ENCODE measurements at regions not wholly inside any gene's neighbourhood (a gene's known extent, or its start where the extent isn't known, plus 50 kb on each side); places are given as distances from the start of the nearest gene placed in this dataset.
A peak's percentile ranks its signal among the peaks of the same experiment; 100 is the strongest.
"Not testable (repeated sequence)": the region's sequence is repeated elsewhere in the genome, so short reads cannot be mapped to it uniquely, and the experiment has no call there.

GRCh38 chr2:47708801-47709499 is 74.0 kb upstream of the MSH6 start:
- no peaks in the 10 kb centered on the region for H3K9me3 ChIP-seq (ENCODE audit: control insufficient read depth, insufficient read depth, low read length)
- no peak overlapping the region for H3K4me3 ChIP-seq (ENCODE audit: low read depth, low read length)
- no peak overlapping the region for H3K27ac ChIP-seq (ENCODE audit: low read depth, low read length)
- H3K36me3 ChIP-seq (ENCODE audit: control insufficient read depth, insufficient read depth, low read length) = no peaks in the 10 kb centered on the region
- H3K9ac ChIP-seq (ENCODE audit: low read depth, low read length) = no peak overlapping the region
- no peaks in the 10 kb centered on the region for H3K4me1 ChIP-seq (ENCODE audit: control insufficient read depth, insufficient read depth, low read length)
- no peaks in the 10 kb centered on the region for H3K27me3 ChIP-seq (ENCODE audit: control insufficient read depth, insufficient read depth, low read length)

- no peaks in the 10 kb centered on the region for H3K36me3 ChIP-seq (ENCODE audit: control insufficient read depth, insufficient read depth, low read length)
- H3K4me3 ChIP-seq (ENCODE audit: low read depth, low read length) = no peak overlapping the region
- H3K27me3 ChIP-seq (ENCODE audit: control insufficient read depth, insufficient read depth, low read length) = no peaks in the 10 kb centered on the region
Observed at GRCh38 chr2:47704287-47704686, 78.7 kb upstream of the MSH6 start.

GRCh38 chr2:47699533-47700215 is 83.3 kb upstream of the MSH6 start:
- Histone ChIP-seq H3K4me1 (ENCODE audit: control insufficient read depth, insufficient read depth, low read length) (peaks cover 41% of the 10 kb centered on the region), H3K9ac (ENCODE audit: low read depth, low read length) (no peak overlapping the region), H3K27ac (ENCODE audit: low read depth, low read length) (peak overlapping the region; percentile 74), H3K9me3 (ENCODE audit: control insufficient read depth, insufficient read depth, low read length) (peaks cover 22% of the 10 kb centered on the region), H3K4me3 (ENCODE audit: low read depth, low read length) (0 out of 2 replicates have a peak overlapping the region, but pooled peaks have one; percentile 13), H3K36me3 (ENCODE audit: control insufficient read depth, insufficient read depth, low read length) (no peaks in the 10 kb centered on the region), H3K27me3 (ENCODE audit: control insufficient read depth, insufficient read depth, low read length) (no peaks in the 10 kb centered on the region)

More at GRCh38 chr2:47704287-47704686, 78.7 kb upstream of the MSH6 start:
- peaks cover under 1% of the 10 kb centered on the region for H3K4me1 ChIP-seq (ENCODE audit: control insufficient read depth, insufficient read depth, low read length)
- H3K9ac ChIP-seq (ENCODE audit: low read depth, low read length) = no peak overlapping the region
- H3K27ac ChIP-seq (ENCODE audit: low read depth, low read length) = no peak overlapping the region
- H3K9me3 ChIP-seq (ENCODE audit: control insufficient read depth, insufficient read depth, low read length) = peaks cover 21% of the 10 kb centered on the region

- H3K27me3 ChIP-seq (ENCODE audit: control insufficient read depth, insufficient read depth, low read length); H3K36me3 ChIP-seq (ENCODE audit: control insufficient read depth, insufficient read depth, low read length); H3K4me3 ChIP-seq (ENCODE audit: low read depth, low read length): not testable (repeated sequence)
- peaks cover 41% of the 10 kb centered on the region for H3K4me1 ChIP-seq (ENCODE audit: control insufficient read depth, insufficient read depth, low read length)
- peak overlapping the region; percentile 74 for H3K27ac ChIP-seq (ENCODE audit: low read depth, low read length)
- peaks cover 22% of the 10 kb centered on the region for H3K9me3 ChIP-seq (ENCODE audit: control insufficient read depth, insufficient read depth, low read length)
- peak overlapping the region; percentile 38 for H3K9ac ChIP-seq (ENCODE audit: low read depth, low read length)
Observed at GRCh38 chr2:47698436-47698972, 84.4 kb upstream of the MSH6 start.

DNA sequence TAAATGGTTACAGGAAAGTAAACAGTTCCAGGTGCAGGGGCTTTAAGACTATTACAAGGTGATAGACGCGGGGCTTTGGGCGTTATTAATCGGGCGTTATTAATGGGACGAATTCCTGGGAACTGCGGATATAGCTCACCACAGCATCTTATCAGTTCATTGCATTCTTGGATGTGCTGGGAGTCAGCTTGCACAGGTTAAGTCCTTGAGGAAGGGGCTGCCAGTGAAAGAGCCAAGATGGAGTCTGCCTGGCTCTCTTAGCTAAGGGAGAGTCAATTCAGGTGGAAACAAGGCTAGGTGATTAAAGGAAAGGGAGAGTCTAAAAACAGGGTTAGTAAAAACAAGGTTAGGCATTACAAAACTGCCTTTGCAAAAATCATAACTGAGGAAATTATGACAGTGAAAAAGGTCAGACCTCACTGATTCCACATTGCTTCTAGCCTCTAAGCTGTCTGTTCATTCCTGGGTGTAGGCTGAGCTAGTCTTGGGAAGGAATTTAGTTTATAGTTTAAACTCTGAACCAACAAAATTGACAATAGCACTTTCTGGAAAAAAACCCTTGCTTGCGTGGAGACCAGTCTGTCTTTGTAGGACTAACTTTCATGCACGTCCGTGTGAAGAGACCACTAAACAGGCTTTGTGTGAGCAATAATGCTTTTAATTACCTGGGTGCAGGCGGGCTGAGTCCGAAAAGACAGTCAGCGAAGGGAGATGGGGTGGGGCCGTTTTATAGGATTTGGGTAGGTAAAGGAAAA is 85.1 kb upstream of the MSH6 start:
- not testable (repeated sequence) for H3K4me3 ChIP-seq (ENCODE audit: low read depth, low read length); H3K27me3 ChIP-seq (ENCODE audit: control insufficient read depth, insufficient read depth, low read length); H3K36me3 ChIP-seq (ENCODE audit: control insufficient read depth, insufficient read depth, low read length)
- Histone ChIP-seq H3K9me3 (ENCODE audit: control insufficient read depth, insufficient read depth, low read length) (peaks cover 22% of the 10 kb centered on the region), H3K4me1 (ENCODE audit: control insufficient read depth, insufficient read depth, low read length) (peaks cover 41% of the 10 kb centered on the region), H3K9ac (ENCODE audit: low read depth, low read length) (peak overlapping the region; percentile 37; the same call in 1 of the 2 replicates), H3K27ac (ENCODE audit: low read depth, low read length) (peak overlapping the region; percentile 89)

DNA sequence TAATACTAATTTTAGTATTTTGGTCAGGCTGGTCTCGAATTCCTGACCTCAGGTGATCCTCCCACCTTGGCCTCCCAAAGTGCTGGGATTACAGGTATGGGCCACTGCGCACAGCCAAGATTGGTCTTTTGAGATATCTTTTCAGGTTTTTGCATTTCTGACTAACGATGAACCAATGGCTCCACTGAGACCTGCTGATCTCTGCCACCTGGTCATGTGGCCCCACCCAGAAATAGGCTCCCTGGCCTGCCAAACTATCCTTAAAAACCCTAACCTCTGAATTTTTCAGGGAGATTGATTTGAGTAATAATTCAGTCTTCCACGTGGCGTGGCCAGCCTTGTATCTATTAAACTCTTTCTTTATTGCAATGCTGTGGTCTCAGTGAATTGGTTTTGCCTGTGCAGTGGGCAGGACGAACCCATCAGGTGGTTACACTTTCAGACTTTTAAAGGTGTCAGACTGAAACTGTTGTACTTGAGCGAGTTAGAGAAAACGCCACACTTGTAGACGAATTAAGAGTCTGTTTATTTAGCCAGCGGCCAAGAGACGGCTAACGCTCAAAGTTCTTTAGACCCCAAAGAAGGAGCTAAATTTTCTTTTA is 85.8 kb upstream of the MSH6 start:
- H3K27ac ChIP-seq (ENCODE audit: low read depth, low read length) = peak overlapping the region; percentile 89
- no peak overlapping the region for H3K4me3 ChIP-seq (ENCODE audit: low read depth, low read length)

DNA sequence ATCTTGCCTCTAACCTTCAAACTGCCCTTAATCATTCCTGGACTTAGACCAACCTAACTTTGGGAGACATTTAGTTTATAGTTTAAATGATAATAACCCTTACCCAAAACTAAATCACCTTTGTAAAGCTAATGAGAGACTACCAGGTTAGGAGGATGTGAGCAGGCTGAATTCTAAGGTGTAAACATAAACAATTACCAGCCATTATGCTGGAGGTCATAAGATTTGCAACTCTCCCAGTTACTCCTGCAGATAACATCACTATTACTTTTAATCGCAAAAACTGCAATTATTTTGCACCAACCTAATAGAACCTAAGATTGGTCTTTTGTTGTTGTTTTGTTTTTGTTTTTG is 86.5 kb upstream of the MSH6 start:
- Histone ChIP-seq H3K4me3 (ENCODE audit: low read depth, low read length) (0 out of 2 replicates have a peak overlapping the region, but pooled peaks have one; percentile 14), H3K27me3 (ENCODE audit: control insufficient read depth, insufficient read depth, low read length) (no peaks in the 10 kb centered on the region), H3K36me3 (ENCODE audit: control insufficient read depth, insufficient read depth, low read length) (no peaks in the 10 kb centered on the region), H3K9ac (ENCODE audit: low read depth, low read length) (peak overlapping the region; percentile 19; the same call in 1 of the 2 replicates), H3K4me1 (ENCODE audit: control insufficient read depth, insufficient read depth, low read length) (peaks cover 41% of the 10 kb centered on the region), H3K27ac (ENCODE audit: low read depth, low read length) (peak overlapping the region; percentile 89), H3K9me3 (ENCODE audit: control insufficient read depth, insufficient read depth, low read length) (peaks cover 22% of the 10 kb centered on the region)

More for the DNA sequence above, 85.8 kb upstream of the MSH6 start:
- Histone ChIP-seq H3K36me3 (ENCODE audit: control insufficient read depth, insufficient read depth, low read length) (no peaks in the 10 kb centered on the region), H3K4me1 (ENCODE audit: control insufficient read depth, insufficient read depth, low read length) (peaks cover 41% of the 10 kb centered on the region), H3K9me3 (ENCODE audit: control insufficient read depth, insufficient read depth, low read length) (peaks cover 22% of the 10 kb centered on the region), H3K9ac (ENCODE audit: low read depth, low read length) (peak overlapping the region; percentile 19), H3K27me3 (ENCODE audit: control insufficient read depth, insufficient read depth, low read length) (no peaks in the 10 kb centered on the region)

- Histone ChIP-seq H3K4me3 (ENCODE audit: low read depth, low read length) (peak overlapping the region; percentile 14), H3K9ac (ENCODE audit: low read depth, low read length) (peak overlapping the region; percentile 31; the same call in 1 of the 2 replicates), H3K27me3 (ENCODE audit: control insufficient read depth, insufficient read depth, low read length) (no peaks in the 10 kb centered on the region), H3K36me3 (ENCODE audit: control insufficient read depth, insufficient read depth, low read length) (no peaks in the 10 kb centered on the region), H3K27ac (ENCODE audit: low read depth, low read length) (peak overlapping the region; percentile 89), H3K9me3 (ENCODE audit: control insufficient read depth, insufficient read depth, low read length) (peaks cover 17% of the 10 kb centered on the region), H3K4me1 (ENCODE audit: control insufficient read depth, insufficient read depth, low read length) (peaks cover 41% of the 10 kb centered on the region)
Observed at GRCh38 chr2:47695800-47696477, 87.0 kb upstream of the MSH6 start.

GRCh38 chr2:47694451-47694850 is 88.5 kb upstream of the MSH6 start:
- H3K27ac ChIP-seq (ENCODE audit: low read depth, low read length); H3K36me3 ChIP-seq (ENCODE audit: control insufficient read depth, insufficient read depth, low read length); H3K9ac ChIP-seq (ENCODE audit: low read depth, low read length); H3K9me3 ChIP-seq (ENCODE audit: control insufficient read depth, insufficient read depth, low read length); H3K27me3 ChIP-seq (ENCODE audit: control insufficient read depth, insufficient read depth, low read length); H3K4me3 ChIP-seq (ENCODE audit: low read depth, low read length): not testable (repeated sequence)
- H3K4me1 ChIP-seq (ENCODE audit: control insufficient read depth, insufficient read depth, low read length) = peaks cover 41% of the 10 kb centered on the region

GRCh38 chr2:47690706-47691325 is 92.1 kb upstream of the MSH6 start:
- not testable (repeated sequence) for H3K27ac ChIP-seq (ENCODE audit: low read depth, low read length); H3K27me3 ChIP-seq (ENCODE audit: control insufficient read depth, insufficient read depth, low read length); H3K9ac ChIP-seq (ENCODE audit: low read depth, low read length); H3K4me3 ChIP-seq (ENCODE audit: low read depth, low read length); H3K36me3 ChIP-seq (ENCODE audit: control insufficient read depth, insufficient read depth, low read length)
- Histone ChIP-seq H3K4me1 (ENCODE audit: control insufficient read depth, insufficient read depth, low read length) (peaks cover 13% of the 10 kb centered on the region), H3K9me3 (ENCODE audit: control insufficient read depth, insufficient read depth, low read length) (peaks cover 16% of the 10 kb centered on the region)

Data from HUES48 (cell line).